K562 (cell line): ENCODE measurements at regions not wholly inside any gene's neighbourhood (a gene's known extent, or its start where the extent isn't known, plus 50 kb on each side); places are given as distances from the start of the nearest gene placed in this dataset.
"Not testable (repeated sequence)": the region's sequence is repeated elsewhere in the genome, so short reads cannot be mapped to it uniquely, and the experiment has no call there.

Source experiments
- MCM5 ChIP-seq: fragments of 450-650 bp; IDR thresholded peaks from 2 replicates; pipeline ENCODE4 v1.6.1; 2016; ENCODE audit warnings: low read depth
- POLR2A ChIP-seq: fragments of 450-650 bp; conservative IDR thresholded peaks from 2 replicates; pipeline ENCODE4 v1.6.1; 2016
- SMAD1 ChIP-seq: fragments of 150-350 bp; IDR thresholded peaks from 2 replicates; pipeline ENCODE4 v1.6.1; 2014; ENCODE audit warnings: low read length, low read depth; ENCODE audit not compliant: partially characterized antibody
- TF ChIP-seq, protein P1 (sequence below): sonication (generic); formaldehyde crosslinking; IDR thresholded peaks from 2 replicates; pipeline ENCODE4 v1.8.1; 2022; ENCODE audit warnings: missing genetic modification reagents
- TF ChIP-seq, protein P2 (sequence below), 3 experiments: IDR thresholded peaks in 2 of 3; conservative IDR thresholded peaks in 1 of 3; 2 replicates each; pipeline ENCODE4 v1.5.1; 2011 to 2012; ENCODE audit warnings: low read length in 3 of 3, mild to moderate bottlenecking in 3 of 3, control low read depth in 2 of 3, improper control_type of control experiment in 1 of 3, inconsistent platforms in 1 of 3, low read depth in 1 of 3, mixed read lengths in 1 of 3, moderate library complexity in 1 of 3; ENCODE audit not compliant: insufficient read depth in 2 of 3

DNA sequence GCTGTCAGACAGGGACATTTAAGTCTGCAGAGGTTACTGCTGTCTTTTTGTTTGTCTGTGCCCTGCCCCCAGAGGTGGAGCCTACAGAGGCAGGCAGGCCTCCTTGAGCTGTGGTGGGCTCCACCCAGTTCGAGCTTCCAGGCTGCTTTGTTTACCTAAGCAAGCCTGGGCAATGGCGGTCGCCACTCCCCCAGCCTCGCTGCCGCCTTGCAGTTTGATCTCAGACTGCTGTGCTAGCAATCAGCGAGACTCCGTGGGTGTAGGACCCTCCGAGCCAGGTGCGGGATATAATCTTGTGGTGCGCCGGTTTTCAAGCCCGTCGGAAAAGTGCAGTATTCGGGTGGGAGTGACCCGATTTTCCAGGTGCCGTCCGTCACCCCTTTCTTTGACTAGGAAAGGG, 468.5 kb upstream of the TLE4 start:
- TF ChIP-seq POLR2A, SMAD1, MCM5: not testable (repeated sequence)
- TF ChIP-seq, protein P1, sequence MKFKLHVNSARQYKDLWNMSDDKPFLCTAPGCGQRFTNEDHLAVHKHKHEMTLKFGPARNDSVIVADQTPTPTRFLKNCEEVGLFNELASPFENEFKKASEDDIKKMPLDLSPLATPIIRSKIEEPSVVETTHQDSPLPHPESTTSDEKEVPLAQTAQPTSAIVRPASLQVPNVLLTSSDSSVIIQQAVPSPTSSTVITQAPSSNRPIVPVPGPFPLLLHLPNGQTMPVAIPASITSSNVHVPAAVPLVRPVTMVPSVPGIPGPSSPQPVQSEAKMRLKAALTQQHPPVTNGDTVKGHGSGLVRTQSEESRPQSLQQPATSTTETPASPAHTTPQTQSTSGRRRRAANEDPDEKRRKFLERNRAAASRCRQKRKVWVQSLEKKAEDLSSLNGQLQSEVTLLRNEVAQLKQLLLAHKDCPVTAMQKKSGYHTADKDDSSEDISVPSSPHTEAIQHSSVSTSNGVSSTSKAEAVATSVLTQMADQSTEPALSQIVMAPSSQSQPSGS (CRISPR knock-in tag) = not testable (repeated sequence)
- TF ChIP-seq, protein P2, sequence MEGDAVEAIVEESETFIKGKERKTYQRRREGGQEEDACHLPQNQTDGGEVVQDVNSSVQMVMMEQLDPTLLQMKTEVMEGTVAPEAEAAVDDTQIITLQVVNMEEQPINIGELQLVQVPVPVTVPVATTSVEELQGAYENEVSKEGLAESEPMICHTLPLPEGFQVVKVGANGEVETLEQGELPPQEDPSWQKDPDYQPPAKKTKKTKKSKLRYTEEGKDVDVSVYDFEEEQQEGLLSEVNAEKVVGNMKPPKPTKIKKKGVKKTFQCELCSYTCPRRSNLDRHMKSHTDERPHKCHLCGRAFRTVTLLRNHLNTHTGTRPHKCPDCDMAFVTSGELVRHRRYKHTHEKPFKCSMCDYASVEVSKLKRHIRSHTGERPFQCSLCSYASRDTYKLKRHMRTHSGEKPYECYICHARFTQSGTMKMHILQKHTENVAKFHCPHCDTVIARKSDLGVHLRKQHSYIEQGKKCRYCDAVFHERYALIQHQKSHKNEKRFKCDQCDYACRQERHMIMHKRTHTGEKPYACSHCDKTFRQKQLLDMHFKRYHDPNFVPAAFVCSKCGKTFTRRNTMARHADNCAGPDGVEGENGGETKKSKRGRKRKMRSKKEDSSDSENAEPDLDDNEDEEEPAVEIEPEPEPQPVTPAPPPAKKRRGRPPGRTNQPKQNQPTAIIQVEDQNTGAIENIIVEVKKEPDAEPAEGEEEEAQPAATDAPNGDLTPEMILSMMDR (IDR thresholded peaks at IDR 0.05 in 2 of 3, conservative IDR thresholded peaks at IDR 0.05 in 1 of 3; ENCODE audit: insufficient read depth in 2 of 3, low read depth in 1 of 3, low read length in 3 of 3) = not testable (repeated sequence)
